BE2C (cell line): ENCODE measurements at regions not wholly inside any gene's neighbourhood (a gene's known extent, or its start where the extent isn't known, plus 50 kb on each side); places are given as distances from the start of the nearest gene placed in this dataset.

Source experiments
- DNase-seq: peaks from one replicate; pipeline ENCODE4 v3.0.0-alpha.2; 2020
- H3K27me3 ChIP-seq: fragments of 250-450 bp; sonication (Bioruptor Pico); 2 replicates; pipeline ENCODE4 v1.5.1; 2020; ENCODE audit warnings: mild to moderate bottlenecking
- H3K36me3 ChIP-seq: fragments of 250-450 bp; sonication (Bioruptor Pico); 2 replicates; pipeline ENCODE4 v1.5.1; 2020; ENCODE audit warnings: mild to moderate bottlenecking
- H3K4me1 ChIP-seq: fragments of 250-450 bp; sonication (Bioruptor Pico); 2 replicates; pipeline ENCODE4 v1.5.1; 2020
- H3K4me3 ChIP-seq: 2 replicates; pipeline ENCODE4 v1.5.1; 2011; ENCODE audit warnings: low read depth, low read length
- H3K9me3 ChIP-seq: fragments of 250-450 bp; sonication (Bioruptor Pico); 2 replicates; pipeline ENCODE4 v1.5.1; 2020
- TF ChIP-seq, protein P1 (sequence below): IDR thresholded peaks from 2 replicates; pipeline ENCODE4 v1.5.1; 2012; ENCODE audit warnings: mild to moderate bottlenecking, low read depth, low read length

DNA sequence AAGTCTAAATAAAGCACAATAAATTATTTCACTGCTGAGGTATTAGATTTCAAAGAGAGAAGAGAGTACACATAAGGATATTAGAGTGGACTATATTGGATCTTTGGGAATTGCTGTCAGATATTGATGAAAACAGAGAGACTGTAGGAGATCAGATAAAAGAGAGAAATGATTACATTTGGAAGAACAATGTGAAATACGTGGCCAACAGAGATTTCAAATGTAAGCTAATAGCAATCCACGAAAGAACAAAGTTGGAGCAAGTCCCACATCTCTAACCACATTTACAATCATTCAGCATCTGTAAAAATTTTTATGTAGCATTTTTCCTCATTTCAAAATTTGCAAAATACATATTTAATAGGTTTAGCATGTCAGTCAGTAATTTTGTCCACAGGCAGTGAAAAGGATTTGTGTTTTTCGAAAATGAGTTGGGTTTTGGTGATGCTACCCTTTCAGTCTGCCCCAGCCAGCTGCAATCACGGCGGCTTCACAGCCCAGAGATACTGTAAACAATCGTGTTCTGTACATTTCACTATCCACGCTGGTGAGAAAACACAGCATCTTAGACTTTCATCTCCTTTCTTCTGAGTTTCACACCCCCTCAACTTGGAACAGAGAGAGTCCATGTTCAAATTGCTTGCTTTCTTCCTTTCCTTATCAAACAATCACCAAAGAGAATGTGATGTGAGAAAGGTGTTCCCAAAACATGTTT, 209.1 kb upstream of the LYPLAL1 start:
- DNase-seq: no peak
- Histone ChIP-seq H3K9me3 (no peaks in the 10 kb centered on the region), H3K27me3 (no peaks in the 10 kb centered on the region), H3K4me1 (no peaks in the 10 kb centered on the region), H3K36me3 (no peaks in the 10 kb centered on the region), H3K4me3 (no peak overlapping the region)
- TF ChIP-seq, protein P1, sequence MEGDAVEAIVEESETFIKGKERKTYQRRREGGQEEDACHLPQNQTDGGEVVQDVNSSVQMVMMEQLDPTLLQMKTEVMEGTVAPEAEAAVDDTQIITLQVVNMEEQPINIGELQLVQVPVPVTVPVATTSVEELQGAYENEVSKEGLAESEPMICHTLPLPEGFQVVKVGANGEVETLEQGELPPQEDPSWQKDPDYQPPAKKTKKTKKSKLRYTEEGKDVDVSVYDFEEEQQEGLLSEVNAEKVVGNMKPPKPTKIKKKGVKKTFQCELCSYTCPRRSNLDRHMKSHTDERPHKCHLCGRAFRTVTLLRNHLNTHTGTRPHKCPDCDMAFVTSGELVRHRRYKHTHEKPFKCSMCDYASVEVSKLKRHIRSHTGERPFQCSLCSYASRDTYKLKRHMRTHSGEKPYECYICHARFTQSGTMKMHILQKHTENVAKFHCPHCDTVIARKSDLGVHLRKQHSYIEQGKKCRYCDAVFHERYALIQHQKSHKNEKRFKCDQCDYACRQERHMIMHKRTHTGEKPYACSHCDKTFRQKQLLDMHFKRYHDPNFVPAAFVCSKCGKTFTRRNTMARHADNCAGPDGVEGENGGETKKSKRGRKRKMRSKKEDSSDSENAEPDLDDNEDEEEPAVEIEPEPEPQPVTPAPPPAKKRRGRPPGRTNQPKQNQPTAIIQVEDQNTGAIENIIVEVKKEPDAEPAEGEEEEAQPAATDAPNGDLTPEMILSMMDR: no peak

DNA sequence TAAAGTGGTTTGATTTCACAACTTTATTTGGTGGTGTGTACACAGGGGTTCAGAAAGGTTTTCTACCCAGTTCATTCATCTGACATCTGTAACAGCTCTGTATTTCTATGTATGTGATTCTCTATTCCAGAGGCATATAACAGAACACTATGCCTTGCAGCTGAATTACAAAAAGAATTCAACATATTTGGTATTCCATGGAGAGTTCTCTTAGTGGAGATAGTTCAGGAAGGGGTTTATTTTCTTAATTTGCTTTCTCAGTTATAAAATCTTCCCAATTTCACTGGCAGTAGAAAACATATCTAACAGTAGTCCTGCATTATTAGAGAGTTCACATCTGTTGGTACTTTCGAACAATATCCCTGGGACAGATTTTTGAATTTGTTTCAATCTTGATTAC, 207.9 kb upstream of the LYPLAL1 start:
- Histone ChIP-seq H3K9me3 (no peaks in the 10 kb centered on the region), H3K4me1 (no peaks in the 10 kb centered on the region), H3K4me3 (no peak overlapping the region), H3K36me3 (no peaks in the 10 kb centered on the region), H3K27me3 (no peaks in the 10 kb centered on the region)
- TF ChIP-seq, protein P1: no peak
- no peak for DNase-seq

DNA sequence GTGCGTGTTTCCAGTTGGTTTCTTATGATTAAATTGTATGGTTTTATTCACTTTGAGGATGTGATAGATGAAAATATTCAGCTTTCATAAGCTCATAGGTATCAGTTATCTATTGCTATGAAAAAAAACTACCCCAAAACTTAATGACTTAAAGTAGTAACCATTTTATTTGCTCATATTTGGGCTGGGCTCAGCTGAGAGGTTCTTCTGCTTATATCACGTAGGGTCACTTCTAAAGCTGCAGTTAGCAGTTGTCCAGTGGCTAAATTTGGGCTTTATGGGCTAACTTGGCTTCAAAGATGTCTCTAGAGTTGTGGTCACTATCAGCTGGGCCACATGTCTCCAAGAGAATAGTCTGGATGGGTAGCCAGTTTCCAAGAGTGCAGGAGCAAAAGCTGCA, 206.4 kb upstream of the LYPLAL1 start:
- no peak for DNase-seq
- no peaks in the 10 kb centered on the region for H3K36me3 ChIP-seq
- no peaks in the 10 kb centered on the region for H3K9me3 ChIP-seq
- TF ChIP-seq, protein P1: no peak
- H3K4me3 ChIP-seq: no peak overlapping the region
- H3K4me1 ChIP-seq: no peaks in the 10 kb centered on the region
- H3K27me3 ChIP-seq: no peaks in the 10 kb centered on the region

DNA sequence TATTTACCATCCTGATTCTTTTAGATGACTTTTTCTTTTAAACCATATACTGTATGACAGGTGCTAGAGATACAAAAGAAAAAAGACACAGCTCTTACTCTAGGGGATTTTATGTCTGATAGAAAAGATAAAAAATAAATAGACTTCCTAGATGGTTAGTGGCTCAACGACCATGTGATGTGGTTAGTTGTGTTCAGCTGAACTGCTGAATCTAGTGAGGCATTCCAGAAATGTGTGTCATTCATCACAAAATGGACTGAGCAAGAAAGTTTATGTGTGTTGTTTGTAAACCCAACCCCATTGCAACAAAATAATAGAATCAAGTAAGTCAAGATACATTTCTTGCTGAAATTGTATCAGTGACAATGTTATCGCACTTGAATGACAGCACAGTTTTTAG, 205.8 kb upstream of the LYPLAL1 start:
- no peaks in the 10 kb centered on the region for H3K36me3 ChIP-seq
- H3K4me1 ChIP-seq: no peaks in the 10 kb centered on the region
- no peak overlapping the region for H3K4me3 ChIP-seq
- H3K9me3 ChIP-seq: no peaks in the 10 kb centered on the region
- no peaks in the 10 kb centered on the region for H3K27me3 ChIP-seq
- no peak for DNase-seq
- TF ChIP-seq, protein P1: no peak

DNA sequence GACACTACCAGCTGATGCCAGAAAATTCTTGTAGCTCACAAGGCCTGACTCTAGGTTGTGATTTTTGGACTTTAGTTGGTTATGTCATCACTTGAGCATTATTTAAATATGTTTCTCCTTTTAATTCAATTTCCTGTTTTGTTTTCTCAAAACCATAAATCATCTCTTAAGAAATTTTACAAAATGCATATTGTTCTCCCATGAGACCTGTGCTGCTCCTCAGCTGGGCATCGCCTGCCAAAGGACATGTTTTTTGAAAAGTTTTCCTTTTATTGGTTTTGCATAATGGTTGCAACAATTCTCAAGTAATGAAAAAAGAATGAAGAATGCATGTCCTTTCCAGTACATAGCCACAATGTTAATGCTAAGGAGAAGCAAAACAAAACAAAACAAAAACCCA, 204.7 kb upstream of the LYPLAL1 start:
- DNase-seq: no peak

DNA sequence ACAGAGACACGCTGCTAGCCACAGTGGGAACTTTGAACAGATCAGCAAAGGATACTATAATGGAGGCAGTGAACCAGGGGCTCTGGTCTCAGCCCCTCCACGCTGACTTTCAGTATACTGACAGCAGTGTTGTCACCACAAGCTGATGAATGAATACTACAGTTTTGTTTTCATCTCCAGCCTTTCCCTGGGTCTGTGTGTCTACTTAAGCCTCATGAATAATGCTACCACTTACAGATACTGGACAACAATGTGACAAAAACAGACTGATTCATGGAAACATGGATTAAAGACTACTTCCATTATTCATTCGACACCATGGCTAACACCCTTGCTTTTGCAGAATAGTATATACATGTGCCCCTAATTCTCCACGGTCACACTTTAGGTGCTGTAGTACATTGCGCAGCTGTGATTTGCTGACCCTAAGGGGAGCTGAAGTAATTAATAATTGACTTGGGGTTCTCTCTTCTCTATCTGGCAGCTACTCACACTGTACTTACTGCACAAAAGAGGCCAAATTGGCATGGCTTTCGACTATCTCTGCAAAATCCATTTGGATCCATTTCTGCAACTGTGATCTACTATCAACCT, 203.2 kb upstream of the LYPLAL1 start:
- Histone ChIP-seq H3K36me3 (no peaks in the 10 kb centered on the region), H3K27me3 (no peaks in the 10 kb centered on the region), H3K9me3 (no peaks in the 10 kb centered on the region), H3K4me3 (no peak overlapping the region), H3K4me1 (no peaks in the 10 kb centered on the region)
- no peak for DNase-seq
- TF ChIP-seq, protein P1: no peak

More for the DNA sequence above, 204.7 kb upstream of the LYPLAL1 start:
- no peak overlapping the region for H3K4me3 ChIP-seq
- H3K4me1 ChIP-seq: no peaks in the 10 kb centered on the region
- TF ChIP-seq, protein P1: no peak
- H3K27me3 ChIP-seq: no peaks in the 10 kb centered on the region
- no peaks in the 10 kb centered on the region for H3K9me3 ChIP-seq
- H3K36me3 ChIP-seq: no peaks in the 10 kb centered on the region
